Smooth muscle cell (in vitro differentiated cells): ENCODE measurements at regions not wholly inside any gene's neighbourhood (a gene's known extent, or its start where the extent isn't known, plus 50 kb on each side); places are given as distances from the start of the nearest gene placed in this dataset.

ENCODE experiments used
- DNase-seq: peaks from one replicate; lab custom pipeline; 2025; ENCODE audit not compliant: unreplicated experiment; lab: John Stamatoyannopoulos, UW
- H2AFZ ChIP-seq: fragments of 200-600 bp; sonication (generic); 2 replicates; pipeline ENCODE4 v1.6.0; 2016; ENCODE audit warnings: antibody characterized with exemption, low read depth, mild to moderate bottlenecking
- H3F3A ChIP-seq: fragments of 200-600 bp; sonication (generic); 2 replicates; pipeline ENCODE4 v1.6.0; 2017; ENCODE audit warnings: antibody characterized with exemption, low read depth
- H3K27ac ChIP-seq: fragments of 200-600 bp; sonication (generic); 2 replicates; pipeline ENCODE4 v1.5.1; 2016; ENCODE audit warnings: low read depth, mild to moderate bottlenecking
- H3K27me3 ChIP-seq: fragments of 200-600 bp; sonication (generic); 2 replicates; pipeline ENCODE4 v1.6.1; 2016; ENCODE audit warnings: low read depth, mild to moderate bottlenecking
- H3K36me3 ChIP-seq: fragments of 200-600 bp; sonication (generic); 2 replicates; pipeline ENCODE4 v1.5.1; 2016; ENCODE audit warnings: low read depth
- H3K4me1 ChIP-seq: fragments of 200-600 bp; sonication (generic); 2 replicates; pipeline ENCODE4 v1.5.1; 2016; ENCODE audit warnings: low read depth
- H3K4me2 ChIP-seq: fragments of 200-600 bp; sonication (generic); 2 replicates; pipeline ENCODE4 v1.6.0; 2016; ENCODE audit warnings: mild to moderate bottlenecking
- H3K4me3 ChIP-seq: fragments of 200-600 bp; sonication (generic); 2 replicates; pipeline ENCODE4 v1.5.1; 2016; ENCODE audit warnings: mild to moderate bottlenecking
- H3K79me2 ChIP-seq: fragments of 200-600 bp; sonication (generic); 2 replicates; pipeline ENCODE4 v1.6.0; 2016; ENCODE audit warnings: low read depth, mild to moderate bottlenecking
- H3K9ac ChIP-seq: fragments of 200-600 bp; sonication (generic); 2 replicates; pipeline ENCODE4 v1.6.0; 2016; ENCODE audit warnings: low read depth
- H3K9me3 ChIP-seq: fragments of 200-600 bp; sonication (generic); replicated peaks from 2 replicates; pipeline ENCODE4 v1.5.1; 2016; ENCODE audit warnings: low read depth
- H4K20me1 ChIP-seq: fragments of 200-600 bp; sonication (generic); 2 replicates; pipeline ENCODE4 v1.6.0; 2016; ENCODE audit warnings: low read depth
- CTCF ChIP-seq: fragments of 200-600 bp; sonication (generic); IDR thresholded peaks from 2 replicates; pipeline ENCODE4 v1.5.1; 2017; ENCODE audit warnings: borderline replicate concordance, mild to moderate bottlenecking, antibody characterized with exemption; ENCODE audit not compliant: insufficient read depth, poor library complexity, severe bottlenecking

DNA sequence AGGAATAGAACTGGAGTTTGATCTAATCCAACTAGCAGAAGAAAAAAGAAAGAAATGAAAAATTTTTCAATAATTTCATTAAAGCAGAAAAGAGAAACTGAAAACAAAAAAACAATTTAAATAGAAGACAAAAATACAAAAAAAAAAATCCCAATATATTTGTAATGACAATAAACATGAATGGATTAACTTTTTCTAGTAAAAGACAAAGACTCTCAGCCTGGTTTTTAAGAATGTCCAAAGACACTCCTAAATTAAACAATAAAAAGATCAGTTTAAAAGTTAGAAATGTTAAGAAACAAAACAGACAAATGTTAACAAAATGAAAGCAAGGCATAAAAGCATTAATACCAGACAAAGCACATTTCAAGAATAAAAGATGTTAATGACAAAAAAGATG is 50.3 kb upstream of the ME3 start:
- no peak overlapping the region for H3K9ac ChIP-seq
- no peaks in the 10 kb centered on the region for H3K9me3 ChIP-seq
- H3K4me1 ChIP-seq, result peaks cover 12% of the 10 kb centered on the region
- no peaks in the 10 kb centered on the region for H3K27me3 ChIP-seq
- no peak overlapping the region for H2AFZ ChIP-seq
- no peak overlapping the region for H3K4me2 ChIP-seq
- peak overlapping the region; percentile 63 for H3K27ac ChIP-seq
- H3K79me2 ChIP-seq, result no peaks in the 10 kb centered on the region
- H3F3A ChIP-seq, result peaks cover 3% of the 10 kb centered on the region
- no peak for TF ChIP-seq CTCF
- no peaks in the 10 kb centered on the region for H3K36me3 ChIP-seq
- H4K20me1 ChIP-seq, result no peaks in the 10 kb centered on the region
- no peak for DNase-seq
- no peak overlapping the region for H3K4me3 ChIP-seq
